Astrocyte (in vitro differentiated cells and primary cell): ENCODE measurements at regions not wholly inside any gene's neighbourhood (a gene's known extent, or its start where the extent isn't known, plus 50 kb on each side); places are given as distances from the start of the nearest gene placed in this dataset.
"Not testable (repeated sequence)": the region's sequence is repeated elsewhere in the genome, so short reads cannot be mapped to it uniquely, and the experiment has no call there.

Source experiments
- DNase-seq: peaks from one replicate; pipeline ENCODE4 v3.0.0-alpha.2; 2010; ENCODE audit warnings: low read depth
- FAIRE-seq: peaks from 2 replicates; lab custom pipeline; 2011; peaks lifted over from hg19 to GRCh38; lab: Jason Lieb, UNC
- H2AFZ ChIP-seq: 2 replicates; pipeline ENCODE4 v1.6.0; 2012; ENCODE audit warnings: low read depth, low read length, inconsistent platforms
- H3K27ac ChIP-seq: 2 replicates; pipeline ENCODE4 v1.5.1; 2011; ENCODE audit warnings: low read depth, low read length, inconsistent platforms
- H3K27me3 ChIP-seq: 2 replicates; pipeline ENCODE4 v1.6.0; 2011; ENCODE audit warnings: low read length, inconsistent platforms; ENCODE audit not compliant: insufficient read depth
- H3K36me3 ChIP-seq: 2 replicates; pipeline ENCODE4 v1.5.1; 2011; ENCODE audit warnings: low read length, inconsistent platforms; ENCODE audit not compliant: insufficient read depth
- H3K4me1 ChIP-seq: 2 replicates; pipeline ENCODE4 v1.5.1; 2011; ENCODE audit warnings: low read length, inconsistent platforms; ENCODE audit not compliant: insufficient read depth
- H3K4me2 ChIP-seq: 2 replicates; pipeline ENCODE4 v1.6.0; 2012; ENCODE audit warnings: low read length, inconsistent platforms
- H3K4me3 ChIP-seq: 2 replicates; pipeline ENCODE4 v1.5.1; 2011; ENCODE audit warnings: low read depth, mild to moderate bottlenecking, low read length, inconsistent platforms; ENCODE audit not compliant: insufficient read depth
- H3K79me2 ChIP-seq: 2 replicates; pipeline ENCODE4 v1.6.0; 2012; ENCODE audit warnings: mild to moderate bottlenecking, low read length, inconsistent platforms; ENCODE audit not compliant: insufficient read depth
- H3K9ac ChIP-seq: 2 replicates; pipeline ENCODE4 v1.6.0; 2012; ENCODE audit warnings: mild to moderate bottlenecking, low read length, inconsistent platforms
- H3K9me3 ChIP-seq: 2 replicates; pipeline ENCODE4 v1.5.1; 2012; ENCODE audit warnings: low read depth, mild to moderate bottlenecking, low read length, inconsistent platforms; ENCODE audit not compliant: insufficient read depth
- H4K20me1 ChIP-seq: 2 replicates; pipeline ENCODE4 v1.6.0; 2012; ENCODE audit warnings: low read length, inconsistent platforms; ENCODE audit not compliant: insufficient read depth
- H3K27ac Mint-ChIP-seq: one replicate; pipeline ENCODE4 v1.8.0; 2021; ENCODE audit warnings: mild to moderate bottlenecking, mixed read lengths; ENCODE audit not compliant: unreplicated experiment
- H3K27me3 Mint-ChIP-seq: one replicate; pipeline ENCODE4 v1.8.0; 2021; ENCODE audit warnings: low read depth, mixed read lengths; ENCODE audit not compliant: unreplicated experiment
- H3K36me3 Mint-ChIP-seq: one replicate; pipeline ENCODE4 v1.8.0; 2021; ENCODE audit warnings: low read depth, mixed read lengths; ENCODE audit not compliant: unreplicated experiment
- H3K4me1 Mint-ChIP-seq: one replicate; pipeline ENCODE4 v1.8.0; 2021; ENCODE audit warnings: low read depth, mixed read lengths; ENCODE audit not compliant: unreplicated experiment
- H3K4me3 Mint-ChIP-seq: one replicate; pipeline ENCODE4 v1.8.0; 2021; ENCODE audit warnings: mild to moderate bottlenecking, moderate library complexity, mixed read lengths; ENCODE audit not compliant: unreplicated experiment
- H3K9me3 Mint-ChIP-seq: one replicate; pipeline ENCODE4 v1.8.0; 2021; ENCODE audit warnings: mild to moderate bottlenecking, mixed read lengths; ENCODE audit not compliant: unreplicated experiment
- EZH2 ChIP-seq: IDR thresholded peaks from 2 replicates; pipeline ENCODE4 v1.6.1; 2012; ENCODE audit warnings: mild to moderate bottlenecking, low read length, inconsistent platforms; ENCODE audit not compliant: insufficient read depth
- TF ChIP-seq, protein P1 (sequence below): IDR thresholded peaks from 2 replicates; pipeline ENCODE4 v1.5.1; 2011; ENCODE audit warnings: low read depth, mild to moderate bottlenecking, inconsistent platforms, low read length, moderate library complexity; ENCODE audit not compliant: insufficient read depth

DNA sequence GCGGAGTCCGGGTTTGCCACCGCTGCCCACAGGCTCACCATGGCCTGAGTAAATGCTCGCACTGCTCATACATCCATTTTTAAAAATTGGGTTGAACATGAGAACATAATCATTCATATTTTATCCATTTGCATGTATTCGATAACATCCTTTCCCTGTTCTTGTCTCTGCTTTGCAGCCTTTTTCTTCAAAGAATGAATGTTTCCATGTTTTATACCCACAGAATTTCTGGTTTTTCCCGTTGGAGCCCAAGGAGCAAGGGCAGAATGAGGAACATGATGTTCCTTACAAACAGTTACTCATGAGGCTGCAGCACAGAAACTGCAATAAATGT, 146.5 kb downstream of the CCDC74A start:
- H4K20me1 ChIP-seq: no peaks in the 10 kb centered on the region
- FAIRE-seq: no peak
- H3K4me3 Mint-ChIP-seq: peak overlapping the region; percentile 64
- no peak overlapping the region for H2AFZ ChIP-seq
- no peaks in the 10 kb centered on the region for H3K9me3 Mint-ChIP-seq
- H3K79me2 ChIP-seq: no peaks in the 10 kb centered on the region
- H3K27me3 Mint-ChIP-seq: peaks cover 3% of the 10 kb centered on the region
- TF ChIP-seq, protein P1, sequence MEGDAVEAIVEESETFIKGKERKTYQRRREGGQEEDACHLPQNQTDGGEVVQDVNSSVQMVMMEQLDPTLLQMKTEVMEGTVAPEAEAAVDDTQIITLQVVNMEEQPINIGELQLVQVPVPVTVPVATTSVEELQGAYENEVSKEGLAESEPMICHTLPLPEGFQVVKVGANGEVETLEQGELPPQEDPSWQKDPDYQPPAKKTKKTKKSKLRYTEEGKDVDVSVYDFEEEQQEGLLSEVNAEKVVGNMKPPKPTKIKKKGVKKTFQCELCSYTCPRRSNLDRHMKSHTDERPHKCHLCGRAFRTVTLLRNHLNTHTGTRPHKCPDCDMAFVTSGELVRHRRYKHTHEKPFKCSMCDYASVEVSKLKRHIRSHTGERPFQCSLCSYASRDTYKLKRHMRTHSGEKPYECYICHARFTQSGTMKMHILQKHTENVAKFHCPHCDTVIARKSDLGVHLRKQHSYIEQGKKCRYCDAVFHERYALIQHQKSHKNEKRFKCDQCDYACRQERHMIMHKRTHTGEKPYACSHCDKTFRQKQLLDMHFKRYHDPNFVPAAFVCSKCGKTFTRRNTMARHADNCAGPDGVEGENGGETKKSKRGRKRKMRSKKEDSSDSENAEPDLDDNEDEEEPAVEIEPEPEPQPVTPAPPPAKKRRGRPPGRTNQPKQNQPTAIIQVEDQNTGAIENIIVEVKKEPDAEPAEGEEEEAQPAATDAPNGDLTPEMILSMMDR: no peak
- no peak for TF ChIP-seq EZH2
- peaks cover 8% of the 10 kb centered on the region for H3K4me1 Mint-ChIP-seq
- no peaks in the 10 kb centered on the region for H3K9me3 ChIP-seq
- no peak overlapping the region for H3K4me3 ChIP-seq
- DNase-seq: no peak
- no peaks in the 10 kb centered on the region for H3K27me3 ChIP-seq
- no peaks in the 10 kb centered on the region for H3K36me3 ChIP-seq
- no peak overlapping the region for H3K9ac ChIP-seq
- H3K27ac Mint-ChIP-seq: no peak overlapping the region
- no peak overlapping the region for H3K27ac ChIP-seq
- peak overlapping the region; percentile 82 for H3K4me2 ChIP-seq
- peaks cover 16% of the 10 kb centered on the region for H3K4me1 ChIP-seq
- H3K36me3 Mint-ChIP-seq: no peaks in the 10 kb centered on the region

DNA sequence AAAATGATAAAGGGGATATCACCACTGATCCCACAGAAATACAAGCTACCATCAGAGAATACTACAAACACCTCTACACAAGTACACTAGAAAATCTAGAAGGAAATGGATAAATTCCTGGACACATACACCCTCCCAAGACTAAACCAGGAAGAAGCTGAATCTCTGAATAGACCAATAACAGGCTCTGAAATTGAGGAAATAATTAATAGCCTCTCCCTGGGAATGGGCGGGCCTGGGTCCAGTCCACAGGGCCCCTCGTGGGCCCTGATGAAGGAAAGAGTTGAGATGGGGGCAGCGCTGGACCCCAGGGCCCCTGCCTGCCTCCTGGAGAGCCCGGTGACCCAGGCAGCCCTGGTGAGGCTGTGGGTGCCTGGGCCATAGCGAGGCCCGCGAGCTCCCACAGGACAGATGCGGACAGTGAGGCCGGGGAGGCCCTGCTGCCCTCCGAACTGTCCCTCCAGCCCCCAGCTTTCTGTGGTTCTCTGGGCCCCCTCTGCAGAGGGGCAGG, 154.0 kb downstream of the CCDC74A start:
- Histone ChIP-seq H3K27ac (peak overlapping the region; percentile 99), H3K4me2 (peak overlapping the region; percentile 97), H2AFZ (peak overlapping the region; percentile 88), H3K79me2 (peaks cover 52% of the 10 kb centered on the region), H3K9ac (peak overlapping the region; percentile 97), H3K4me3 (peak overlapping the region; percentile 86), H3K4me1 (peaks cover 15% of the 10 kb centered on the region)
- H3K27me3 Mint-ChIP-seq, H3K9me3 Mint-ChIP-seq, H3K9me3 ChIP-seq, FAIRE-seq, H4K20me1 ChIP-seq, H3K36me3 Mint-ChIP-seq, H3K27me3 ChIP-seq, H3K36me3 ChIP-seq, DNase-seq: not testable (repeated sequence)
- Mint-ChIP-seq H3K4me3 (peak overlapping the region; percentile 84), H3K27ac (peak overlapping the region; percentile 76), H3K4me1 (peaks cover 20% of the 10 kb centered on the region)

DNA sequence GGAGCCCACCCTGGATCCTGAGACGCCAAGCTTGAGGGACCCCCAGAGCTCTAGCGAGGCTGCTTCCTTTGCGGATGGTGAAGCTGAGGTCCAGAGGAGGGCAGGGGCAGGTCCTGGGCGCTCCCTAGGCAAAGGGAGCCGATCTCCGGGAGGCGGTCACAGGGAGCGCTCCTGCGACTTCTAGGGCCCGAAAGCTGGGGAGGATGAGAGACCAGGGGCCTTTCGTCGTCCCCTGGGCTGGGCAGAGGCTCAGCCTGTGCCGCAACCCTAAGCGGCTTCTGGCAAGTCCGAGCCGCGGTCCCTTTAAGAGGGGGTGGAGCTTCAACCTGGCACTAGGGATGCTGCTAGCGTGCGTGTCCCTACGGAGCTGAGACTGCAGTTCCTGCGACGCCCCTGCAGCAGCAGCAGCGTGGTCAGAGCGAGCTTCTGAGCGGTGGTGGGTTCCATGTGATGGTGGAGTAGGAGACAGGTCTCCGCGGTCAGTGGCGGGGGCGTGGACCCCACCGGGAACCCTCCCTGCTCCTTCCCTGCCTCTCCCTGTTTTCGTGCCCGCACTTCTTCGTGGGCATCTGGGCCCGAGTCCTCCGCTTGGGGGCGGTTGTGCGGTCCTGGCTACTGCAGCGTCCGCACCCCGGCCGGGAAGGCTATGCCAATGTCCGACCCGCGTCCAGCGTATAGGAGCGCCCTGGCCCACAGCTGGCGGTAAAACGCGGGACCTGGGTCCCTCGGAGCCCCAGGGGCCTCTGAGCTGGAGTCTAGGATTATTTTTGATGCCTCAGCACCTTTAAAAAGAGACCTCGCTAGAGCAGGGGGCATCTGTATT, 154.6 kb downstream of the CCDC74A start:
- Histone ChIP-seq H3K9me3 (no peaks in the 10 kb centered on the region), H3K9ac (peak overlapping the region; percentile 97), H2AFZ (peak overlapping the region; percentile 88), H3K4me3 (peak overlapping the region; percentile 86), H4K20me1 (no peaks in the 10 kb centered on the region), H3K4me2 (peak overlapping the region; percentile 97), H3K27me3 (no peaks in the 10 kb centered on the region), H3K27ac (peak overlapping the region; percentile 99), H3K79me2 (peaks cover 56% of the 10 kb centered on the region), H3K36me3 (peaks cover 9% of the 10 kb centered on the region), H3K4me1 (peaks cover 20% of the 10 kb centered on the region)
- peak; percentile 77 for DNase-seq
- Mint-ChIP-seq H3K27me3 (no peaks in the 10 kb centered on the region), H3K4me1 (peaks cover 27% of the 10 kb centered on the region), H3K9me3 (no peaks in the 10 kb centered on the region), H3K27ac (peak overlapping the region; percentile 99), H3K36me3 (peaks cover 3% of the 10 kb centered on the region), H3K4me3 (peak overlapping the region; percentile 84)
- TF ChIP-seq EZH2: no peak
- TF ChIP-seq, protein P1: no peak
- no peak for FAIRE-seq

DNA sequence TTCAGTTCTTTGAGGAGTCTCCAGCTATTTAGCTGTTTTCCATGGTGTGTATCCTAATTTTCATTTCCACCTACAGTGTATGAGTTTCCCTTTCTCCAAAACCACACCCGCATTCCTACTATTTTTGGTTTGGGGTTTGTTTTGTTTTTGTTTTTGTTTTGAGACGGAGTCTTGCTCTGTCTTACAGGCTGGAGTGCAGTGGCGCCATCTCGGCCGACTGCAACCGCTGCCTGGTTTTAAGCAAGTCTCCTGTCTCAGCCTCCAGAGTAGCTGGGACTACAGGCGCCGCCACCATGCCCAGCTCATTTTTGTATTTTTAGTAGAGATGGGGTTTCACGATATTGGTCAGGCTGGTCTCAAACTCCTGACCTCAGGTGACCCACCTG, 155.2 kb downstream of the CCDC74A start:
- Mint-ChIP-seq H3K4me3 (peak overlapping the region; percentile 84), H3K4me1 (peaks cover 33% of the 10 kb centered on the region), H3K27ac (peak overlapping the region; percentile 99)
- not testable (repeated sequence) for FAIRE-seq, H3K36me3 Mint-ChIP-seq, DNase-seq, H3K36me3 ChIP-seq, H4K20me1 ChIP-seq, H3K9me3 ChIP-seq, H3K27me3 ChIP-seq, H3K9me3 Mint-ChIP-seq, H3K27me3 Mint-ChIP-seq, H2AFZ ChIP-seq
- H3K27ac ChIP-seq: peak overlapping the region; percentile 99
- H3K9ac ChIP-seq: peak overlapping the region; percentile 97
- peak overlapping the region; percentile 97 for H3K4me2 ChIP-seq
- peak overlapping the region; percentile 86 for H3K4me3 ChIP-seq
- H3K79me2 ChIP-seq: peaks cover 62% of the 10 kb centered on the region
- H3K4me1 ChIP-seq: peaks cover 26% of the 10 kb centered on the region
